IMR-90 (cell line): ENCODE measurements at regions not wholly inside any gene's neighbourhood (a gene's known extent, or its start where the extent isn't known, plus 50 kb on each side); places are given as distances from the start of the nearest gene placed in this dataset.

Source experiments
- ATAC-seq: fragments of 200-7000 bp; cut with Tn5 transposase; 2 replicates; pipeline ENCODE4 v1.9.1; 2020; ENCODE audit warnings: low read depth, mild to moderate bottlenecking, moderate library complexity
- BruUV-seq: library from RNA; stranded (reverse); fragments of 400-500 nt; replicated peaks from 2 replicates; lab custom pipeline; 2021; lab: Mats Ljungman, UMichigan
- CTCF ChIA-PET: fragments of 300-600 bp; formaldehyde crosslinking; extraction: SDS; loops from one replicate; lab custom pipeline; 2021; ENCODE audit warnings: antibody characterized with exemption; lab: Yijun Ruan, JAX
- POLR2A ChIA-PET: fragments of 300-600 bp; sonication (Branson Sonifier 250); formaldehyde crosslinking; loops from one replicate; lab custom pipeline; 2022; ENCODE audit warnings: antibody characterized with exemption; ENCODE audit not compliant: unreplicated experiment; lab: Charles Lee
- DNase-seq: peaks from one replicate; pipeline ENCODE4 v3.0.0; 2013
- H2AFZ ChIP-seq: replicated peaks from 2 replicates; pipeline ENCODE3; 2013; ENCODE audit warnings: low read length, mild to moderate bottlenecking; ENCODE audit not compliant: poor library complexity
- H2AK5ac ChIP-seq: 2 replicates; pipeline ENCODE4 v1.6.1; 2013; ENCODE audit warnings: low read depth, low read length, inconsistent platforms
- H2AK9ac ChIP-seq: replicated peaks from 2 replicates; pipeline ENCODE3; 2013; ENCODE audit warnings: mild to moderate bottlenecking, low read depth, low read length, moderate library complexity; ENCODE audit not compliant: poor library complexity
- H2BK120ac ChIP-seq: 2 replicates; pipeline ENCODE4 v1.6.1; 2013; ENCODE audit warnings: low read depth, low read length, inconsistent platforms
- H2BK15ac ChIP-seq: 3 replicates; pipeline ENCODE4 v1.6.1; 2013; ENCODE audit warnings: low read depth, low read length, inconsistent platforms
- H2BK20ac ChIP-seq: 2 replicates; pipeline ENCODE4 v1.6.1; 2013; ENCODE audit warnings: low read depth, mild to moderate bottlenecking, inconsistent platforms, low read length, moderate library complexity
- H2BK5ac ChIP-seq: 2 replicates; pipeline ENCODE4 v1.6.1; 2013; ENCODE audit warnings: mild to moderate bottlenecking, low read depth, low read length, inconsistent platforms; ENCODE audit not compliant: poor library complexity, severe bottlenecking
- H3K14ac ChIP-seq: replicated peaks from 2 replicates; pipeline ENCODE4 v1.6.1; 2013; ENCODE audit warnings: low read depth, low read length, inconsistent platforms
- H3K18ac ChIP-seq: 2 replicates; pipeline ENCODE4 v1.6.1; 2013; ENCODE audit warnings: low read depth, low read length, control low read depth
- H3K23ac ChIP-seq: 2 replicates; pipeline ENCODE4 v1.6.1; 2013; ENCODE audit warnings: low read depth, low read length, inconsistent platforms
- H3K27ac ChIP-seq: 2 replicates; pipeline ENCODE4 v1.5.1; 2013; ENCODE audit warnings: mild to moderate bottlenecking, control low read depth, low read length; ENCODE audit not compliant: insufficient read depth
- H3K27me3 ChIP-seq: 2 replicates; pipeline ENCODE4 v1.6.1; 2013; ENCODE audit warnings: low read length; ENCODE audit not compliant: control insufficient read depth, insufficient read depth
- H3K36me3 ChIP-seq: 2 replicates; pipeline ENCODE4 v1.6.1; 2013; ENCODE audit warnings: low read length, mixed read lengths; ENCODE audit not compliant: control insufficient read depth, insufficient read depth
- H3K4ac ChIP-seq: 2 replicates; pipeline ENCODE4 v1.6.1; 2013; ENCODE audit warnings: low read depth, low read length, inconsistent platforms
- H3K4me1 ChIP-seq: 2 replicates; pipeline ENCODE4 v1.6.1; 2013; ENCODE audit warnings: low read length, mixed read lengths; ENCODE audit not compliant: control insufficient read depth, insufficient read depth
- H3K4me2 ChIP-seq: 2 replicates; pipeline ENCODE4 v1.6.1; 2013; ENCODE audit warnings: low read depth, mild to moderate bottlenecking, control low read depth, low read length, moderate library complexity
- H3K4me3 ChIP-seq: 2 replicates; pipeline ENCODE4 v1.5.1; 2013; ENCODE audit warnings: low read depth, mild to moderate bottlenecking, control low read depth, low read length, moderate library complexity; ENCODE audit not compliant: insufficient read depth
- H3K56ac ChIP-seq: 2 replicates; pipeline ENCODE4 v1.6.1; 2013; ENCODE audit warnings: low read length, inconsistent platforms; ENCODE audit not compliant: insufficient read depth; ENCODE audit errors: extremely low read depth
- H3K79me1 ChIP-seq, 2 experiments: 2 replicates each; pipeline ENCODE4 v1.6.1; 2013; ENCODE audit warnings: low read length in 2 of 2, inconsistent platforms in 1 of 2, low read depth in 1 of 2
- H3K9ac ChIP-seq: 2 replicates; pipeline ENCODE4 v1.6.1; 2013; ENCODE audit warnings: low read depth, low read length, control low read depth
- H3K9me1 ChIP-seq: 2 replicates; pipeline ENCODE4 v1.6.1; 2013; ENCODE audit warnings: low read length, inconsistent platforms; ENCODE audit not compliant: insufficient read depth
- H3K9me3 ChIP-seq: 2 replicates; pipeline ENCODE4 v1.6.1; 2013; ENCODE audit warnings: low read length; ENCODE audit not compliant: control insufficient read depth, insufficient read depth
- H4K20me1 ChIP-seq: 2 replicates; pipeline ENCODE4 v1.6.1; 2013; ENCODE audit warnings: low read length, inconsistent platforms; ENCODE audit not compliant: insufficient read depth
- H4K5ac ChIP-seq: 2 replicates; pipeline ENCODE4 v1.6.1; 2013; ENCODE audit warnings: mild to moderate bottlenecking, low read depth, low read length, control low read depth
- H4K8ac ChIP-seq, 2 experiments: 2 replicates each; pipeline ENCODE4 v1.6.1; 2013; ENCODE audit warnings: low read depth in 2 of 2, low read length in 2 of 2, control low read depth in 1 of 2, inconsistent platforms in 1 of 2
- H4K91ac ChIP-seq: 2 replicates; pipeline ENCODE4 v1.6.1; 2013; ENCODE audit warnings: low read depth, low read length, inconsistent platforms; ENCODE audit not compliant: insufficient read depth
- CHD1 ChIP-seq: IDR thresholded peaks from 2 replicates; pipeline ENCODE4 v1.6.1; 2012; ENCODE audit warnings: low read depth, low read length, improper control_type of control experiment
- MAFK ChIP-seq: IDR thresholded peaks from 2 replicates; pipeline ENCODE4 v1.6.1; 2012; ENCODE audit warnings: low read depth, low read length, improper control_type of control experiment
- RAD21 ChIP-seq: IDR thresholded peaks from 2 replicates; pipeline ENCODE4 v1.6.1; 2012; ENCODE audit warnings: low read length, improper control_type of control experiment
- RCOR1 ChIP-seq: IDR thresholded peaks from 2 replicates; pipeline ENCODE4 v1.6.1; 2012; ENCODE audit warnings: mild to moderate bottlenecking, low read length, improper control_type of control experiment; ENCODE audit not compliant: insufficient replicate concordance
- RFX5 ChIP-seq: IDR thresholded peaks from 2 replicates; pipeline ENCODE4 v1.8.0; 2012; ENCODE audit warnings: low read depth, mild to moderate bottlenecking, low read length, moderate library complexity
- SMC3 ChIP-seq: fragments of 150-350 bp; IDR thresholded peaks from 2 replicates; pipeline ENCODE4 v1.6.1; 2016; ENCODE audit warnings: low read depth, mild to moderate bottlenecking, antibody characterized with exemption, low read length, moderate library complexity
- USF2 ChIP-seq: fragments of 150-350 bp; IDR thresholded peaks from 2 replicates; pipeline ENCODE4 v1.6.1; 2017; ENCODE audit warnings: mild to moderate bottlenecking, antibody characterized with exemption, low read length, low read depth
- WGBS, 2 experiments: methylation state at CpG; one replicate each; pipeline versions ENCODE4 v1.1.5 to v1.1.7; 2013; ENCODE audit warnings: missing lambda C conversion rate in 2 of 2; ENCODE audit not compliant: insufficient read length in 1 of 2; ENCODE audit errors: extremely low coverage in 2 of 2; 5-methylcytosine and 5-hydroxymethylcytosine counted together
- dilution Hi-C: fragments of 300-500 bp; cut with HindIII; formaldehyde crosslinking; loops from one replicate; pipeline ENCODE4 v1.14.3; 2018; ENCODE audit warnings: low sequenced_read_pairs; ENCODE audit not compliant: unreplicated experiment
- in situ Hi-C: fragments of 300-500 bp; cut with MboI; formaldehyde crosslinking; loops from 3 replicates; pipeline ENCODE4 v1.14.3; 2019; ENCODE audit warnings: low sequenced_read_pairs, inconsistent platforms, mixed read lengths
- intact Hi-C: fragments of 100-400 bp; cut with micrococcal nuclease; formaldehyde crosslinking; loops from 2 replicates; pipeline ENCODE4 v1.10.0; 2022

- Histone ChIP-seq H3K23ac (no peak overlapping the region), H3K56ac (no peak overlapping the region), H3K9me1 (no peaks in the 10 kb centered on the region), H3K9ac (no peak overlapping the region), H3K4me1 (peaks cover 4% of the 10 kb centered on the region), H2BK20ac (no peak overlapping the region), H3K27me3 (peaks cover 44% of the 10 kb centered on the region), H2BK5ac (no peak overlapping the region), H2AK5ac (no peak overlapping the region), H2BK120ac (no peak overlapping the region), H2AFZ (no peak overlapping the region), H2BK15ac (no peak overlapping the region), H4K20me1 (peaks cover 8% of the 10 kb centered on the region; the same call in 1 of the 2 replicates), H4K8ac (no peak overlapping the region), H3K4me3 (no peak overlapping the region), H3K27ac (no peak overlapping the region), H4K91ac (no peak overlapping the region), H3K4ac (no peak overlapping the region), H3K79me1 (no peaks in the 10 kb centered on the region), H4K5ac (no peak overlapping the region), H2AK9ac (no peak overlapping the region), H3K14ac (no peak overlapping the region), H3K18ac (no peak overlapping the region; the same call in 1 of the 2 replicates), H3K4me2 (no peak overlapping the region), H3K9me3 (peaks cover 7% of the 10 kb centered on the region), H3K36me3 (no peaks in the 10 kb centered on the region)
- CTCF ChIA-PET, result no interaction called here
- dilution Hi-C loops, result no loop called here
- in situ Hi-C loops, result no loop called here
- no peak for ATAC-seq
- DNase-seq, result no peak
- 94% methylated on average over 8 of the region's 16 CpGs; no CpG with 5 or more reads in 1 of the 2 experiments for WGBS, 2 experiments
- intact Hi-C loops, result loop anchor here (10.0 kb wide), 1 partner anchor 164 kb away; no protein-coding TSS in a partner anchor
- POLR2A ChIA-PET, result interaction anchor here (0.5 kb wide), 1 partner anchor 12 kb away, joined by 3 read pairs; no protein-coding TSS in a partner anchor
- TF ChIP-seq SMC3 (no peak), CHD1 (no peak), RCOR1 (no peak), USF2 (no peak), RAD21 (no peak), RFX5 (no peak), MAFK (no peak)
- no TSS peak for BruUV-seq
Observed at GRCh38 chr9:14418941-14419937, 105.3 kb upstream of the NFIB start.
